ENCODE measurements at regions not wholly inside any gene's neighbourhood (a gene's known extent, or its start where the extent isn't known, plus 50 kb on each side); places are given as distances from the start of the nearest gene placed in this dataset.

DNA sequence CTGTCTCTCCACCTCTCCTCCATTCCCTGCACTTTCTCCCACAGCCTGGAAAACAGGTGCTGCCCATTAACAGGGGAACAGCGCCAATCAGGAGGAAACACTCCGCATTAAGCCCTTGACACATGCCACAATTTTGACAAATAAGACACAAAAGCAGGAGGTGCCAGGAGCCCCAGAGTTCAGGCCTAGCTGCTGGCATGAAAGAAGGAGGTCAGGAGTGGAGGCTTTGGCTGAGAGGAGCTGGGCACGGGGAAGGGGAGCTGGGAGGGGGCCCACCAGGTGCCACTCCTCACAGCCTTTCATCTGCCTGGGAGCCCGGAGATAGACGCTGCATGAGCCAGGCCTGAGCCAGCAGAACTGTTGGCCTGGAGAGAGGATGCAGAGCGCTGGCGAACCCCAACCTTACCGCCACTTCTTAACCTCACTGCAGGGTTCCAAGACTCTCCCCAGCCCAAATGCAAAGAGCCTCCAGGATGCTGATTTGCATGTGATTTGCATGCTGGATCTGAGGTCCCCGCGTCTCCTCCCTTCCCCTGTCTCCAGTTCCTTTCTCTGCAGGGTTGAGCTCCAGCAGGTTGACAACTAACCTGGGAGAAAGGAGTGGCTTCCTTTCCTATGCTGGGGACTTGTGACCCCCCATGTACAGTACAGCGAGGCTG lies 139.8 kb upstream of the SDK2 start:
- H3K27ac Mint-ChIP-seq: no peak overlapping the region
- Histone ChIP-seq H3K4me3 (ENCODE audit: low read length) (no peak overlapping the region), H3K9me3 (ENCODE audit: control insufficient read depth, insufficient read depth, low read length) (no peaks in the 10 kb centered on the region), H3K27me3 (ENCODE audit: control insufficient read depth, insufficient read depth, low read length) (no peaks in the 10 kb centered on the region), H3K27ac (ENCODE audit: low read length) (no peak overlapping the region), H3K4me1 (ENCODE audit: control insufficient read depth, insufficient read depth, low read length) (no peaks in the 10 kb centered on the region), H3K36me3 (ENCODE audit: control insufficient read depth, insufficient read depth, low read length) (no peaks in the 10 kb centered on the region)
- H3K4me3 Mint-ChIP-seq: no peak overlapping the region
- intact Hi-C loops (cut with micrococcal nuclease): no loop called here
- peaks cover 0 to 16% of the 10 kb centered on the region in 2 donors for H3K4me1 Mint-ChIP-seq
- TF ChIP-seq, protein P1, sequence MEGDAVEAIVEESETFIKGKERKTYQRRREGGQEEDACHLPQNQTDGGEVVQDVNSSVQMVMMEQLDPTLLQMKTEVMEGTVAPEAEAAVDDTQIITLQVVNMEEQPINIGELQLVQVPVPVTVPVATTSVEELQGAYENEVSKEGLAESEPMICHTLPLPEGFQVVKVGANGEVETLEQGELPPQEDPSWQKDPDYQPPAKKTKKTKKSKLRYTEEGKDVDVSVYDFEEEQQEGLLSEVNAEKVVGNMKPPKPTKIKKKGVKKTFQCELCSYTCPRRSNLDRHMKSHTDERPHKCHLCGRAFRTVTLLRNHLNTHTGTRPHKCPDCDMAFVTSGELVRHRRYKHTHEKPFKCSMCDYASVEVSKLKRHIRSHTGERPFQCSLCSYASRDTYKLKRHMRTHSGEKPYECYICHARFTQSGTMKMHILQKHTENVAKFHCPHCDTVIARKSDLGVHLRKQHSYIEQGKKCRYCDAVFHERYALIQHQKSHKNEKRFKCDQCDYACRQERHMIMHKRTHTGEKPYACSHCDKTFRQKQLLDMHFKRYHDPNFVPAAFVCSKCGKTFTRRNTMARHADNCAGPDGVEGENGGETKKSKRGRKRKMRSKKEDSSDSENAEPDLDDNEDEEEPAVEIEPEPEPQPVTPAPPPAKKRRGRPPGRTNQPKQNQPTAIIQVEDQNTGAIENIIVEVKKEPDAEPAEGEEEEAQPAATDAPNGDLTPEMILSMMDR (IDR thresholded peaks at IDR 0.05): no peak
- WGBS (ENCODE audit: insufficient coverage): 86% methylated on average over 11 of the region's 11 CpGs
- DNase-seq: no peak
- H3K9me3 Mint-ChIP-seq: no peaks in the 10 kb centered on the region
- no peaks in the 10 kb centered on the region for H3K36me3 Mint-ChIP-seq
- ATAC-seq: no peak
- peaks cover 3 to 11% of the 10 kb centered on the region in 2 donors for H3K27me3 Mint-ChIP-seq (ENCODE audit: low read depth in 2 of 2)

DNA sequence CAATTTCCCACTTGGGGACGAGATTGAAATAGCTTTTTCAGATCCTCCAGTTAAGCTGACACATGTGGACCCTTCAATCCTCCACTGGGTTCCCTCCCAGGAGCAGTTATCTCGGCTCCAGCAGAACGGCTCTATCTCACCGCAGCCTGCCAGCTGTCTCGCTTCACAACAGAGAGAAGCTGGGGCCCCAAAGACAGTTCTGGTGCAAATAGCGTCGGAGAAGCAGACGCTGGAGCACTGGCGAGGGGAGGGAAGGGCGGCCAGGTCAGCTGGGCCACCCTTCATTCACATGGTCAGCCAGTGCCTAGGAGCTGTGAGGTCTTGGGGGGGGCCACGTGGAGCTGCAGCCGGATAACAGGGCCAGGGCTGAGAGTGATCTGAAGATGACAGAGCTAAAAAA lies 141.3 kb upstream of the SDK2 start:
- Histone ChIP-seq H3K36me3 (ENCODE audit: control insufficient read depth, insufficient read depth, low read length) (no peaks in the 10 kb centered on the region), H3K27me3 (ENCODE audit: control insufficient read depth, insufficient read depth, low read length) (no peaks in the 10 kb centered on the region), H3K4me3 (ENCODE audit: low read length) (no peak overlapping the region), H3K9me3 (ENCODE audit: control insufficient read depth, insufficient read depth, low read length) (no peaks in the 10 kb centered on the region), H3K27ac (ENCODE audit: low read length) (no peak overlapping the region), H3K4me1 (ENCODE audit: control insufficient read depth, insufficient read depth, low read length) (no peaks in the 10 kb centered on the region)
- Mint-ChIP-seq H3K4me1 (peaks cover 0 to 16% of the 10 kb centered on the region in 2 donors), H3K27ac (no peak overlapping the region), H3K36me3 (no peaks in the 10 kb centered on the region), H3K27me3 (ENCODE audit: low read depth in 2 of 2) (peaks cover 6 to 24% of the 10 kb centered on the region in 2 donors), H3K4me3 (no peak overlapping the region), H3K9me3 (no peaks in the 10 kb centered on the region)
- TF ChIP-seq, protein P1 (IDR thresholded peaks at IDR 0.05): no peak
- ATAC-seq: no peak
- 54% methylated on average over 12 of the region's 12 CpGs for WGBS (ENCODE audit: insufficient coverage)
- intact Hi-C loops (cut with micrococcal nuclease): no loop called here
- no peak for DNase-seq

DNA sequence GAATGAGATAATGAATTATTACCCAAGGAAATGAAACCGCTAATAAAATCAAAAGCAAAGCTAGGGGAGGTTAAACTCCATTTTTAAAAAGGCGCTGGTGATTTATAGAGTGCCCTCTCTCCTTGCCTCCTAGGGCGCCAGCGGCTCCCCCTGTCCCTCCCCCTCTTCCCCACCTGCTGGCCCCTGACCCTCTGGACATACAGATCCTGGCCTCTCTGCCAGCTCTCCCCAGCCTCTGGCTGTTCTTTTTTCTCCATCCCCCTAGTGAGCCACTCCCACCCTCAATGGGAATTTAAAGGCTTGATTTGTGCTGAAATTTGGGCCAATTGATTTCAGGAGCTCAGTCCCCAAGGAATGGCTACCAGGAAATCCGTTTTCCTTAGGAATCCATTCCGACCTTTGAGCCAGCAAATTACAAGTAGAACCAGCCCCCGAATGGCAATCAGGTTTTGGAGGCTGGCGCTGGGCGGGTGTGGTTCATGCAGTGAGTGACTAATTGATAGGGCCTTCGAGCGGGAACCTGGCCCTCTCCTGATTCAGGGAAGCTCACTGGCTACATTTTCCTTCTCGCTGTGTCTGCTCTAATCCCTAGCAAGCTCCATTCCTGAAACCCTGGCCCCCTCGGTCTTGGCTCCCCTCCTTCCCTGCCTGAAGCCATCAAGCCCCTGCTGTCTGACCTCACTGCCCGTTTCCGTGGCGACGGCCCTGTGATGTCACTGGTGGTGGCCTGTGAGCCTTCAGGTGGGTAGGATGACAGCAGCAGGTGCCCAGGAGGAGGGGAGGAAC lies 141.9 kb upstream of the SDK2 start:
- H3K4me3 Mint-ChIP-seq: no peak overlapping the region
- H3K4me1 Mint-ChIP-seq: peaks cover 0 to 16% of the 10 kb centered on the region in 2 donors
- WGBS (ENCODE audit: insufficient coverage): 82% methylated on average over 17 of the region's 17 CpGs

More for the DNA sequence above, 141.9 kb upstream of the SDK2 start:
- Histone ChIP-seq H3K27ac (ENCODE audit: low read length) (no peak overlapping the region), H3K36me3 (ENCODE audit: control insufficient read depth, insufficient read depth, low read length) (no peaks in the 10 kb centered on the region), H3K4me3 (ENCODE audit: low read length) (no peak overlapping the region), H3K4me1 (ENCODE audit: control insufficient read depth, insufficient read depth, low read length) (no peaks in the 10 kb centered on the region), H3K27me3 (ENCODE audit: control insufficient read depth, insufficient read depth, low read length) (no peaks in the 10 kb centered on the region), H3K9me3 (ENCODE audit: control insufficient read depth, insufficient read depth, low read length) (no peaks in the 10 kb centered on the region)
- H3K9me3 Mint-ChIP-seq: no peaks in the 10 kb centered on the region
- intact Hi-C loops (cut with micrococcal nuclease): no loop called here
- H3K36me3 Mint-ChIP-seq: no peaks in the 10 kb centered on the region
- peaks cover 6 to 24% of the 10 kb centered on the region in 2 donors for H3K27me3 Mint-ChIP-seq (ENCODE audit: low read depth in 2 of 2)
- TF ChIP-seq, protein P1 (IDR thresholded peaks at IDR 0.05): no peak
- no peak overlapping the region for H3K27ac Mint-ChIP-seq
- ATAC-seq (no peak), DNase-seq (no peak)
